ENCODE measurements at regions not wholly inside any gene's neighbourhood (a gene's known extent, or its start where the extent isn't known, plus 50 kb on each side); places are given as distances from the start of the nearest gene placed in this dataset.
A peak's percentile ranks its signal among the peaks of the same experiment; 100 is the strongest.

DNA sequence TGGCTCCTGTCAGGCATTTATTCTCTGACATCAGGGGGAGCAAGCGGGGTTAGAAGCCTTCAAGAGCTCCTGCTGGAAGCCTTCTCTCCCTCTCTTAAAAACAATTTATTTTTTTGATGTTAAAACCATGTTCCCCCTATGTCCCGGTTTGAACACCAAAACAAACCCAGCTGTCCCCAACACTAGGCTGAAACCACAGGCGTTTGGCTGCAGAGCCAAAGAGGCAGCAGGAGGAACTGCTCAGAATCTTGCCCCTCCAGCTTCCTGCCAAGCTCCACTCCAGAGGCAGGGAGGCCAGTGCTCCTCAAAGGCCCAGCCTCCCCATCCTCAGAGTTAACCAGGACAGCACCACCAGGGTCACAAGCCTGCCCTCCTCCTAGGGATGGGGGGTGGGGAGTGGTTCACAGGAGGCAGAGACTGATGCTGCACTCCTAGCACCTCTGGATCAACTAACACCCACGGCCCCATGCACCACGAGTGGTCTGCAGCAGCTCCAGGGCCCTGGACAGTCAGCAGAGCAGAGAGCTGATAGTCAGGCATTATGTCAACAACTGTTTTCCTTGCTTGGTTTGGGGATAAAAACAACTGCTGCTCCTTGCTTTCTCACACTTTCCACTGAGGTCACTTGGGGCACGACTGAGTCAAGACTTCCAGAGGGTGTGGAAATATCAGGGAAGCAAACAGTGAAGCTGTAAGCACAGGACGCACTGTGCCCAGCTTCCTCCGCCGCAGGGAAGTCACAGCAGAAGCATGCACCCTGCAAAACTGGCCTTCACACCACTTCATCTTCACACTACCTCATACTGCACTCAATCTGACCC is 96.5 kb upstream of the ADRA1B start:
- in situ Hi-C loops (cut with MboI): no loop called here
- Histone ChIP-seq H3K9ac (ENCODE audit: control insufficient read depth, insufficient read depth, low read length) (no peak overlapping the region), H3K4me2 (ENCODE audit: control insufficient read depth, insufficient read depth) (no peak overlapping the region), H3K36me3 (ENCODE audit: control insufficient read depth in 2 of 2, insufficient read depth in 2 of 2, low read length in 1 of 2) (no peaks in the 10 kb centered on the region), H3K4me1 (ENCODE audit: control insufficient read depth, insufficient read depth, low read length) (no peaks in the 10 kb centered on the region), H4K20me1 (ENCODE audit: control insufficient read depth, insufficient read depth) (no peaks in the 10 kb centered on the region), H3K9me3 (replicated peaks; ENCODE audit: control insufficient read depth, insufficient read depth, low read length) (no peaks in the 10 kb centered on the region), H3K27me3 (replicated peaks in 1 of 2; ENCODE audit: control insufficient read depth in 2 of 2, insufficient read depth in 2 of 2, low read length in 1 of 2) (no peaks in the 10 kb centered on the region; a peak in 1 of 4 replicates), H3K79me2 (ENCODE audit: control insufficient read depth, insufficient read depth, low read length) (no peaks in the 10 kb centered on the region), H3K27ac (ENCODE audit: control insufficient read depth, insufficient read depth) (no peak overlapping the region), H2AFZ (ENCODE audit: control insufficient read depth, low read depth, low read length) (no peak overlapping the region), H3K4me3 (no peak overlapping the region)
- DNase-seq (ENCODE audit: low read depth, low spot score) (no peak), ATAC-seq (no peak), FAIRE-seq (peak; percentile 61)
- BruUV-seq (replicated peaks): no TSS peak
- intact Hi-C loops (cut with micrococcal nuclease; ENCODE audit: unreplicated experiment): no loop called here
- POLR2A ChIA-PET: interaction anchor here (0.6 kb wide), 1 partner anchor 1862 kb away, joined by 4 read pairs; no protein-coding TSS in a partner anchor
- CTCF ChIA-PET: no interaction called here
- RAD21 ChIA-PET (ENCODE audit: unreplicated experiment): no interaction called here
- SMC1A ChIA-PET (ENCODE audit: uncharacterized antibody, unreplicated experiment): interaction anchor here (1.0 to 1.3 kb wide), 3 partner anchors 10 to 252 kb away, joined by 3 to 4 read pairs (median 3); no protein-coding TSS in a partner anchor
- 33% methylated on average over 9 of the region's 9 CpGs for WGBS (ENCODE audit: insufficient coverage, insufficient replicate concordance, low lambda C conversion rate, missing lambda C conversion rate)
- TF ChIP-seq FOXM1 (IDR thresholded peaks at IDR 0.05; ENCODE audit: low read depth, low read length) (no peak), NR2C1 (IDR thresholded peaks at IDR 0.05) (no peak), SUZ12 (IDR thresholded peaks at IDR 0.05; ENCODE audit: unreplicated experiment) (no peak), YBX1 (IDR thresholded peaks at IDR 0.05) (no peak), SREBF1 (IDR thresholded peaks at IDR 0.05; ENCODE audit: low read length) (no peak), CHD2 (IDR thresholded peaks at IDR 0.05; ENCODE audit: borderline replicate concordance, low read depth, low read length) (no peak), BACH1 (IDR thresholded peaks at IDR 0.05; ENCODE audit: borderline replicate concordance) (no peak), CREB1 (IDR thresholded peaks at IDR 0.05; ENCODE audit: low read depth) (no peak), YY1 (IDR thresholded peaks at IDR 0.05; ENCODE audit: low read depth, low read length) (no peak), DPF2 (IDR thresholded peaks at IDR 0.05) (no peak), SIN3A (IDR thresholded peaks at IDR 0.05; ENCODE audit: low read depth, low read length) (no peak), PAX5 (IDR thresholded peaks at IDR 0.05; ENCODE audit: borderline replicate concordance, low read depth, low read length) (no peak), KLF5 (IDR thresholded peaks at IDR 0.05; ENCODE audit: partially characterized antibody) (no peak), MYC (IDR thresholded peaks at IDR 0.05; ENCODE audit: insufficient read depth, insufficient read length, insufficient replicate concordance, low read length, severe bottlenecking) (no peak), EP300 (IDR thresholded peaks at IDR 0.05; ENCODE audit: borderline replicate concordance in 1 of 2, control insufficient read depth in 1 of 2, low read depth in 2 of 2, low read length in 2 of 2) (no peak), MEF2A (IDR thresholded peaks at IDR 0.05; ENCODE audit: insufficient read depth, low read depth, low read length) (no peak)
- TF ChIP-seq, protein P1, sequence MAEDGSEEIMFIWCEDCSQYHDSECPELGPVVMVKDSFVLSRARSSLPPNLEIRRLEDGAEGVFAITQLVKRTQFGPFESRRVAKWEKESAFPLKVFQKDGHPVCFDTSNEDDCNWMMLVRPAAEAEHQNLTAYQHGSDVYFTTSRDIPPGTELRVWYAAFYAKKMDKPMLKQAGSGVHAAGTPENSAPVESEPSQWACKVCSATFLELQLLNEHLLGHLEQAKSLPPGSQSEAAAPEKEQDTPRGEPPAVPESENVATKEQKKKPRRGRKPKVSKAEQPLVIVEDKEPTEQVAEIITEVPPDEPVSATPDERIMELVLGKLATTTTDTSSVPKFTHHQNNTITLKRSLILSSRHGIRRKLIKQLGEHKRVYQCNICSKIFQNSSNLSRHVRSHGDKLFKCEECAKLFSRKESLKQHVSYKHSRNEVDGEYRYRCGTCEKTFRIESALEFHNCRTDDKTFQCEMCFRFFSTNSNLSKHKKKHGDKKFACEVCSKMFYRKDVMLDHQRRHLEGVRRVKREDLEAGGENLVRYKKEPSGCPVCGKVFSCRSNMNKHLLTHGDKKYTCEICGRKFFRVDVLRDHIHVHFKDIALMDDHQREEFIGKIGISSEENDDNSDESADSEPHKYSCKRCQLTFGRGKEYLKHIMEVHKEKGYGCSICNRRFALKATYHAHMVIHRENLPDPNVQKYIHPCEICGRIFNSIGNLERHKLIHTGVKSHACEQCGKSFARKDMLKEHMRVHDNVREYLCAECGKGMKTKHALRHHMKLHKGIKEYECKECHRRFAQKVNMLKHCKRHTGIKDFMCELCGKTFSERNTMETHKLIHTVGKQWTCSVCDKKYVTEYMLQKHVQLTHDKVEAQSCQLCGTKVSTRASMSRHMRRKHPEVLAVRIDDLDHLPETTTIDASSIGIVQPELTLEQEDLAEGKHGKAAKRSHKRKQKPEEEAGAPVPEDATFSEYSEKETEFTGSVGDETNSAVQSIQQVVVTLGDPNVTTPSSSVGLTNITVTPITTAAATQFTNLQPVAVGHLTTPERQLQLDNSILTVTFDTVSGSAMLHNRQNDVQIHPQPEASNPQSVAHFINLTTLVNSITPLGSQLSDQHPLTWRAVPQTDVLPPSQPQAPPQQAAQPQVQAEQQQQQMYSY (CRISPR knock-in tag; IDR thresholded peaks at IDR 0.05): no peak

All from GM12878 (cell line).